Neuronal stem cell (in vitro differentiated cells): ENCODE measurements at regions not wholly inside any gene's neighbourhood (a gene's known extent, or its start where the extent isn't known, plus 50 kb on each side); places are given as distances from the start of the nearest gene placed in this dataset.

Source experiments
- DNase-seq: peaks from one replicate; pipeline ENCODE4 v3.0.0-alpha.2; 2013; ENCODE audit warnings: low spot score
- H2AFZ ChIP-seq: one replicate; pipeline ENCODE4 v1.6.1; 2013; ENCODE audit warnings: mild to moderate bottlenecking, low read length, inconsistent platforms
- H2AK5ac ChIP-seq: 2 replicates; pipeline ENCODE4 v1.6.1; 2013; ENCODE audit warnings: low read depth, mild to moderate bottlenecking, inconsistent platforms, low read length, moderate library complexity, mixed read lengths
- H2BK120ac ChIP-seq: 2 replicates; pipeline ENCODE4 v1.6.1; 2013; ENCODE audit warnings: low read depth, mild to moderate bottlenecking, inconsistent platforms, low read length, moderate library complexity, mixed read lengths
- H2BK12ac ChIP-seq: one replicate; pipeline ENCODE4 v1.6.1; 2013; ENCODE audit warnings: low read length, inconsistent platforms
- H2BK15ac ChIP-seq: 2 replicates; pipeline ENCODE4 v1.6.1; 2013; ENCODE audit warnings: mild to moderate bottlenecking, low read length, inconsistent platforms, mixed read lengths
- H2BK5ac ChIP-seq: one replicate; pipeline ENCODE4 v1.6.1; 2013; ENCODE audit warnings: inconsistent platforms, mild to moderate bottlenecking, low read length, moderate library complexity
- H3K14ac ChIP-seq: one replicate; pipeline ENCODE4 v1.6.1; 2013; ENCODE audit warnings: low read length, inconsistent platforms
- H3K18ac ChIP-seq: 2 replicates; pipeline ENCODE4 v1.6.1; 2013; ENCODE audit warnings: low read length, inconsistent platforms
- H3K23ac ChIP-seq: 2 replicates; pipeline ENCODE4 v1.6.1; 2013; ENCODE audit warnings: low read depth, mild to moderate bottlenecking, mixed read lengths, low read length, inconsistent platforms; ENCODE audit not compliant: poor library complexity
- H3K27ac ChIP-seq: replicated peaks from 3 replicates; pipeline ENCODE4 v1.5.1; 2013; ENCODE audit warnings: low read length, inconsistent platforms
- H3K27me3 ChIP-seq, 3 experiments: 2 replicates each; pipeline ENCODE4 v1.6.1; 2013; ENCODE audit warnings: low read length in 3 of 3, mild to moderate bottlenecking in 2 of 3, inconsistent platforms in 1 of 3, low read depth in 1 of 3, mixed read lengths in 1 of 3, moderate library complexity in 1 of 3; ENCODE audit not compliant: control insufficient read depth in 3 of 3, insufficient read depth in 3 of 3
- H3K36me3 ChIP-seq, 2 donors: replicated peaks in 1 of 2; 2 replicates each; pipeline ENCODE4 v1.6.1; 2013; ENCODE audit warnings: low read length in 2 of 2; ENCODE audit not compliant: control insufficient read depth in 2 of 2, insufficient read depth in 2 of 2
- H3K4ac ChIP-seq: 2 replicates; pipeline ENCODE4 v1.6.1; 2013; ENCODE audit warnings: inconsistent platforms, mild to moderate bottlenecking, low read length, moderate library complexity
- H3K4me1 ChIP-seq, 2 donors: 1 replicate in 1 of 2; 2 replicates in 1 of 2; pipeline ENCODE4 v1.6.1; 2013; ENCODE audit warnings: low read length in 2 of 2, low read depth in 1 of 2; ENCODE audit not compliant: control insufficient read depth in 2 of 2, insufficient read depth in 1 of 2
- H3K4me2 ChIP-seq: one replicate; pipeline ENCODE4 v1.6.1; 2013; ENCODE audit warnings: mild to moderate bottlenecking, low read length, inconsistent platforms; ENCODE audit not compliant: insufficient read depth, poor library complexity, severe bottlenecking
- H3K4me3 ChIP-seq, 2 donors: 2 replicates each; pipeline ENCODE4 v1.5.1; 2013; ENCODE audit warnings: low read length in 2 of 2, mild to moderate bottlenecking in 2 of 2, inconsistent platforms in 1 of 2, moderate library complexity in 1 of 2
- H3K79me1 ChIP-seq: one replicate; pipeline ENCODE4 v1.6.1; 2013; ENCODE audit warnings: low read depth, mild to moderate bottlenecking, inconsistent platforms, low read length, moderate library complexity
- H3K9ac ChIP-seq: one replicate; pipeline ENCODE4 v1.6.1; 2013; ENCODE audit warnings: mild to moderate bottlenecking, low read depth, low read length, inconsistent platforms; ENCODE audit not compliant: poor library complexity
- H3K9me3 ChIP-seq, 2 donors: replicated peaks in 1 of 2; 2 replicates each; pipeline versions ENCODE3 to v1.6.1; 2013; ENCODE audit warnings: low read length in 2 of 2, mild to moderate bottlenecking in 2 of 2, inconsistent platforms in 1 of 2, low read depth in 1 of 2, mixed read lengths in 1 of 2, moderate library complexity in 1 of 2; ENCODE audit not compliant: control insufficient read depth in 2 of 2, insufficient read depth in 1 of 2
- H4K8ac ChIP-seq: one replicate; pipeline ENCODE4 v1.6.1; 2013; ENCODE audit warnings: low read depth, mild to moderate bottlenecking, inconsistent platforms, low read length, moderate library complexity
- H4K91ac ChIP-seq: one replicate; pipeline ENCODE4 v1.6.1; 2013; ENCODE audit warnings: low read length, low read depth, mild to moderate bottlenecking, inconsistent platforms; ENCODE audit not compliant: poor library complexity
- WGBS, 2 donors: extraction: QIAGEN DNeasy Blood & Tissue Kit; methylation state at CpG; one replicate each; pipeline ENCODE4 v1.1.7; 2013; ENCODE audit warnings: missing lambda C conversion rate in 2 of 2, mixed read lengths in 1 of 2; ENCODE audit not compliant: insufficient read length in 2 of 2, insufficient replicate concordance in 1 of 2; ENCODE audit errors: extremely low coverage in 2 of 2; 5-methylcytosine and 5-hydroxymethylcytosine counted together

- no peak overlapping the region for H3K14ac ChIP-seq
- no peaks in the 10 kb centered on the region for H3K36me3 ChIP-seq
- H3K4me2 ChIP-seq: no peak overlapping the region
- H2BK120ac ChIP-seq: no peak overlapping the region
- no peak overlapping the region for H3K4me3 ChIP-seq
- H2BK12ac ChIP-seq: no peak overlapping the region
- no peaks in the 10 kb centered on the region for H3K79me1 ChIP-seq
- H4K8ac ChIP-seq: no peak overlapping the region
- no peak overlapping the region for H2AK5ac ChIP-seq
- no peak overlapping the region for H2BK15ac ChIP-seq
- H3K23ac ChIP-seq: no peak overlapping the region
- H3K9ac ChIP-seq: no peak overlapping the region
- no peak overlapping the region for H3K18ac ChIP-seq
- H3K4me1 ChIP-seq: no peaks in the 10 kb centered on the region
- H3K27me3 ChIP-seq: no peaks in the 10 kb centered on the region
- DNase-seq: no peak
- peaks cover 0 to 2% of the 10 kb centered on the region in 2 donors for H3K9me3 ChIP-seq
- H2BK5ac ChIP-seq: no peak overlapping the region
- H3K27ac ChIP-seq: no peak overlapping the region
- H2AFZ ChIP-seq: no peak overlapping the region
- H3K4ac ChIP-seq: no peak overlapping the region
- H4K91ac ChIP-seq: no peak overlapping the region
Measured at GRCh38 chr10:47230957-47231356, 69.0 kb upstream of the GDF10 start.

DNA sequence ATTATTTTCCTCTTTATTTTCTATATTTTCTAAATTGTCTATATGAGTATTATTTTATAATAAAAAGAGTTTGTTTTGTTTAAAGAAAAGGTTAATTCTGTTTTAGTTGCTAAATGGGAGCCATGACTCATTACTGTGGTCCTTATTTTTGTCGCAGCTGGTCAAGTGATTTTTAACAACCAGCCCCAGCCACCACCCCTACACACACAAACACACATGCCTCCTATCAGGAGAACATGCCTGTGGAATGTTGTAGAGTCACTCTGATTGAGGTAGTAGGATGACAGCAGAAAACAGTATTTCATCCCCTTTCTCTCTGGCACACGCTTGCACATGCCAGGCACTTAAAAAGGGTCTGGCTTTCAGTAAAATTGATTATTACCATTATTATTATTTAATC, 68.6 kb upstream of the GDF10 start:
- Histone ChIP-seq H3K4me3 (no peak overlapping the region), H4K91ac (no peak overlapping the region), H2AFZ (no peak overlapping the region), H2BK15ac (no peak overlapping the region), H2BK12ac (no peak overlapping the region), H3K4me2 (no peak overlapping the region), H3K27me3 (no peaks in the 10 kb centered on the region), H3K79me1 (no peaks in the 10 kb centered on the region), H3K27ac (no peak overlapping the region), H3K4ac (no peak overlapping the region), H3K4me1 (no peaks in the 10 kb centered on the region), H3K9me3 (peaks cover 0 to 2% of the 10 kb centered on the region in 2 donors), H2BK120ac (no peak overlapping the region), H2AK5ac (no peak overlapping the region), H3K9ac (no peak overlapping the region), H4K8ac (peak overlapping the region; percentile 72), H3K36me3 (no peaks in the 10 kb centered on the region), H3K23ac (no peak overlapping the region), H3K18ac (no peak overlapping the region), H2BK5ac (no peak overlapping the region), H3K14ac (no peak overlapping the region)
- DNase-seq: no peak
- WGBS, 2 donors: no CpG with 5 or more reads among the region's 2 CpGs

DNA sequence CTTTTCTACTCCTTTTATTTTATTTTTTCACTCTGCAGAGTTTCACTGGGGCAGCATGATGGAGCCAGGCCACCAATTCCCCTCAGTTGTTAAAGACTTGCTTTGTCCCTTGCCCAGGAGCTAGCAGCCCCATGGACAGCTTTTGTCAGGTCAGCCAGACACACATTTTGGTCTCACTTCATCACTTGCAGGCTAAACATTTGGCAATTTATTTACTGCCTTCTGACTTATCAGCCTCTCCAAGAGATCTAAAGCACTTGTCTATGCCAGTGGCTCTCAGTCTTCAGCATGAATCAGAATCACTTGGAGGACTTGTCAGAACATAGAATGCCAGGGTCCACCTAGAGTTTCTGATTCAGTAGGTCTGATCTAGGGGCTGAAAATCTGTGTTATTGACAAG, 66.4 kb upstream of the GDF10 start:
- Histone ChIP-seq H3K23ac (no peak overlapping the region), H3K4ac (no peak overlapping the region)

DNA sequence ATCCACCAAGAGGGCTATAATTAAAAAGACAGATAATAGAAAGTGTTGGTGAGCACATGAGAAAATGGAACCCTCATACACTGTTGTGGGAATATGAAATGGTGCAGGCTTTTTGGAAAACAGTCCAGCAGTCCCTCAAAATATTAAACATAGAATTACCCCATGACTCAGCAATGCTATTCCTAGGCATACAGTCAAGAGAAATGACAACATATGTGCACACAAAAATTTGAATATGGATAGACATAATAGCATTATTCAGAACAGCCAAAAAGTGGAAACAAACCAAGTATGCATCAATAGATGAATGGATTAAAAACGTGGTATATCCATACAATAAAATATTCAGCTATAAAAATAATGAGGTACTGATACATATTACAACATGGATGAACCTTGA, 64.5 kb upstream of the GDF10 start:
- H3K4me1 ChIP-seq: peaks cover 0 to 3% of the 10 kb centered on the region in 2 donors
- no peaks in the 10 kb centered on the region for H3K79me1 ChIP-seq
- no peak overlapping the region for H3K14ac ChIP-seq
- H3K9me3 ChIP-seq: no peaks in the 10 kb centered on the region
- H3K23ac ChIP-seq: no peak overlapping the region
- H2AFZ ChIP-seq: no peak overlapping the region
- H2BK5ac ChIP-seq: no peak overlapping the region
- no CpG with 5 or more reads among the region's 1 CpG for WGBS, 2 donors
- no peak overlapping the region for H3K18ac ChIP-seq
- no peaks in the 10 kb centered on the region for H3K36me3 ChIP-seq
- no peak overlapping the region for H2BK12ac ChIP-seq
- no peak overlapping the region for H4K91ac ChIP-seq
- no peak overlapping the region for H3K4ac ChIP-seq
- H3K4me3 ChIP-seq: no peak overlapping the region
- H2BK120ac ChIP-seq: no peak overlapping the region
- H3K27ac ChIP-seq: no peak overlapping the region
- H3K27me3 ChIP-seq: no peaks in the 10 kb centered on the region
- no peak overlapping the region for H4K8ac ChIP-seq
- H2AK5ac ChIP-seq: no peak overlapping the region
- H3K4me2 ChIP-seq: no peak overlapping the region
- no peak for DNase-seq
- no peak overlapping the region for H2BK15ac ChIP-seq
- H3K9ac ChIP-seq: no peak overlapping the region

More for the DNA sequence above, 66.4 kb upstream of the GDF10 start:
- H3K4me1 ChIP-seq: no peaks in the 10 kb centered on the region
- H2BK120ac ChIP-seq: no peak overlapping the region
- H4K91ac ChIP-seq: no peak overlapping the region
- H3K79me1 ChIP-seq: no peaks in the 10 kb centered on the region
- no peak overlapping the region for H3K4me2 ChIP-seq
- H3K9me3 ChIP-seq: peaks cover 0 to 2% of the 10 kb centered on the region in 2 donors
- H3K27me3 ChIP-seq: no peaks in the 10 kb centered on the region
- no peak overlapping the region for H2BK15ac ChIP-seq
- no peak overlapping the region for H3K18ac ChIP-seq
- no peak overlapping the region for H2AK5ac ChIP-seq
- no peak overlapping the region for H2BK5ac ChIP-seq
- no peak overlapping the region for H2BK12ac ChIP-seq
- no peak overlapping the region for H3K9ac ChIP-seq
- H3K4me3 ChIP-seq: no peak overlapping the region
- H3K14ac ChIP-seq: no peak overlapping the region
- no peak overlapping the region for H3K27ac ChIP-seq
- no peak overlapping the region for H2AFZ ChIP-seq
- H3K36me3 ChIP-seq: no peaks in the 10 kb centered on the region
- DNase-seq: no peak
- H4K8ac ChIP-seq: no peak overlapping the region
